SH-SY5Y (cell line): ENCODE measurements at regions not wholly inside any gene's neighbourhood (a gene's known extent, or its start where the extent isn't known, plus 50 kb on each side); places are given as distances from the start of the nearest gene placed in this dataset.

Experiments
- GATA2 ChIP-seq: IDR thresholded peaks from 2 replicates; pipeline ENCODE4 v1.6.1; 2011; ENCODE audit warnings: mild to moderate bottlenecking, low read depth, low read length
- GATA3 ChIP-seq: IDR thresholded peaks from 2 replicates; pipeline ENCODE4 v1.6.1; 2011; ENCODE audit warnings: low read depth, mild to moderate bottlenecking, low read length, moderate library complexity

DNA sequence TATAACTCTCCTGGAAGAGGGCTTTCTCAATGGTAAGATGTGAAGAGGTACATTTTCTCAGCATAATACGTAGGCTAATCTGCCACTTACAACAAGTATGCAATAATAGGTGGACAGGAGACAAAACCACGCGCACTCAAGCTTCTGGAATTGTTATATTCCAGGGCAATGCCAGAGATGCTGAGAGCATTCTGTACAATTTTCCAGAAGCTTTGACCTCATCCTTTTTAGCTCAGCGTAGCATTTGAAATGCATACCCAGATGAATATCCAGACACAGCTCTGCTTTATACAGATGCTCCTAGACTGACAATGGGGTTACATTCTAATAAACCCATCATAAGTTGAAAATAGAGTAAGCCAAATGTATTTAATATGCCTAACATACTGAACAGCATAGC lies 1492.4 kb upstream of the FLRT2 start:
- TF ChIP-seq GATA3 (no peak), GATA2 (no peak)
